ENCODE measurements at regions not wholly inside any gene's neighbourhood (a gene's known extent, or its start where the extent isn't known, plus 50 kb on each side); places are given as distances from the start of the nearest gene placed in this dataset.

- TF ChIP-seq CTCF (IDR thresholded peaks at IDR 0.05) (no peak), POLR2A (IDR thresholded peaks at IDR 0.05) (no peak), EP300 (IDR thresholded peaks at IDR 0.05) (no peak)
These were observed 270.2 kb upstream of the PDE4D start for GRCh38 chr5:60163762-60164161.
